ENCODE measurements at regions not wholly inside any gene's neighbourhood (a gene's known extent, or its start where the extent isn't known, plus 50 kb on each side); places are given as distances from the start of the nearest gene placed in this dataset.

DNA sequence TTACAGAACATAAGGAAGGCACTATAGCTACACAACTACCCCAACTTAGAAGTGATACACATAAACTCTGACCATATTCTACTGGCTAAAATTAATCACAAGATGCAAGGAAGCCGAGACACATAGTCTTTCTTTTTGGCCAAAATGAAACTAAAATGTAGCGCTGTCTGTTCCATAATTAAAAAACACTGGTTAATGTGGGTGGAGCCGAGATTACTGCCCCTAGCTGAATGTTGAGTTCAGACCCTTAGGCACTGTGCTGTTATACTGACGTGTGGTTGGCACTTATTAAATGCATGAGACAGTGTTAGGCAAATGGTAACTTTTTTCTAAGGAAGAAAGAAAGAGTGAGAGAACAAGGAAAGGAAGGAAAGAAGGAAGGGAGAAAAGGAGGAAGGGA, 254.6 kb upstream of the RND3 start:
- Mint-ChIP-seq H3K36me3 (ENCODE audit: low read depth) (no peaks in the 10 kb centered on the region), H3K27ac (no peak overlapping the region), H3K4me1 (no peaks in the 10 kb centered on the region), H3K9me3 (no peaks in the 10 kb centered on the region), H3K27me3 (no peaks in the 10 kb centered on the region), H3K4me3 (no peak overlapping the region)
- no peak for ATAC-seq (replicated peaks)

DNA sequence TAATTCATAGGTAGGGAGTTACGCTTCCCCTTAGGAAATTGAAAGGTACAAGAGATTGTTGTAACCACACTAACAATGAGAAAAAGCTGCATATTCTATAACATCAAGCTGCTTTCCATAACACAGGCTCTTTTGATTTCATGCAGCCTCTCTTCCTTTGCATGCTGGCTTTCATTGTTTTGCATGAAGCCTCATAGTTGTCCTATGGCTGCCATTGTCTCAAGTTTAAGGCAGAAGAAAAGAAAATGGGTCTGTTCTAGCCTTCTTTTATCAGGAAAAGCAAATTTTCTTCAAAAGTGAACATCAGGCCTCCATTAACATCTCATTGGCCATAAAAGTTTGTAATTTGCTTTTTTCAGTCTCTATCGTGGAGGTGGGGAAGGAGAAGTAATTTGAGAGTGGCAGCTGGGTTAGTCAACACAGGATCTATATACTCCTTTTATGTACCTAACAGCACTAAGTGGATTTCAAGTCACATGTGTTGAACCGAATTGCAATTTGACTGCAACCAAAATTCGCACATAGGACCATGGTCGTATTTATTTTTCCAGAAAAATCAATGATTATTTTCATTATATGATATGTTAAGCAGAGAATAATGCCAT, 248.5 kb upstream of the RND3 start:
- ATAC-seq (replicated peaks) = no peak
- H3K27me3 Mint-ChIP-seq = peaks cover 4% of the 10 kb centered on the region
- H3K9me3 Mint-ChIP-seq = no peaks in the 10 kb centered on the region
- no peak overlapping the region for H3K4me3 Mint-ChIP-seq
- no peaks in the 10 kb centered on the region for H3K36me3 Mint-ChIP-seq (ENCODE audit: low read depth)
- H3K4me1 Mint-ChIP-seq = no peaks in the 10 kb centered on the region
- H3K27ac Mint-ChIP-seq = no peak overlapping the region

DNA sequence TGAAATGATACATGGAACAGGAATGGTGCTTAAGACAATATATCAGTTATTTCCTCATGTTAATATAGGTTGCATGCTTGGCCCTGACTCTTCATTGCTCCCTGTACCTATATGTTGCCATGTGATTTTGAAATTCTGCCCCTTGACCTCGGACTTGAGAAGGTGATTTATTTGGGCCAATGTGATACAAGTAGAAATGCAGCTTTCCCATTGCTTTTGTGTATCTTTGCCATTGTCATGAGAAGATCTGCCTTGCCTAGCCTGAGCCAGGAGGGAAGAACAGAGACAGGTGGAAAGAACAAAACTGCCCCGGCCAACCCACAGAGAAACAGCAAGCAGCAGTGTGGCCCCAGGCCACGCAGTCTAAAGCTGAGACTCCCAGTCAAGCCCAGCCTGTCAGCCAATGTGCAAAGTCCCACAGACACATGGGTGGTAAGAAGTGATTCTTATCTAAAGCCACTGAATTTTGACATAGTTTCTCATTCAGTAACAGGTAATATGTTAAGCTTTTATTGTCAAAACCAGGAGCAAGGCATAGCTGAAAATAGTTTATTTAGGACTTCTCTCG, 245.7 kb upstream of the RND3 start:
- no peak for ATAC-seq (replicated peaks)
- H3K27ac Mint-ChIP-seq = no peak overlapping the region
- no peak overlapping the region for H3K4me3 Mint-ChIP-seq
- no peaks in the 10 kb centered on the region for H3K36me3 Mint-ChIP-seq (ENCODE audit: low read depth)
- H3K9me3 Mint-ChIP-seq = peaks cover 5% of the 10 kb centered on the region
- no peaks in the 10 kb centered on the region for H3K4me1 Mint-ChIP-seq
- peaks cover 4% of the 10 kb centered on the region for H3K27me3 Mint-ChIP-seq

DNA sequence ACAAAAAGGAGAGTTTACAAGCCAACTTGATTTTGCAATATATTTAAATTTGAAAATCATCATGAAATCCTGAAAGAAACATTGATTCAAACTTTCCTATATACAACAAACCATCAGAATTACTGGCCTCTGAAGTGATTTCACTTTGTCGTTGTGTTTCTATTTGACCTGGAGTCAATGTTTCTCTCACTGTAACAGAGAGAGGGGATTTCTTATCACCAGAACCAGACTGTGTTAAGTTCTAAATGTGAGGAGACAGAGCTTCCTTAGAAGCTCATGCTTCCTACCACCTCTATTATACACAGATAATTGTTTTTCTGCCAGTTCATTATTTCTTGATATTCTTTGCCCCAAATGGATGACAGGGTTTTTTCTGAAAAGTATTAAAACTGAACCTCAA, 245.0 kb upstream of the RND3 start:
- H3K4me1 Mint-ChIP-seq = no peaks in the 10 kb centered on the region
- peaks cover 5% of the 10 kb centered on the region for H3K9me3 Mint-ChIP-seq
- H3K27ac Mint-ChIP-seq = no peak overlapping the region
- no peaks in the 10 kb centered on the region for H3K36me3 Mint-ChIP-seq (ENCODE audit: low read depth)
- peaks cover 4% of the 10 kb centered on the region for H3K27me3 Mint-ChIP-seq
- H3K4me3 Mint-ChIP-seq = no peak overlapping the region
- ATAC-seq (replicated peaks) = no peak

GRCh38 chr2:150732064-150732463, 244.6 kb upstream of the RND3 start:
- Mint-ChIP-seq H3K4me3 (no peak overlapping the region), H3K4me1 (no peaks in the 10 kb centered on the region), H3K27me3 (peaks cover 4% of the 10 kb centered on the region), H3K9me3 (peaks cover 5% of the 10 kb centered on the region), H3K27ac (no peak overlapping the region), H3K36me3 (ENCODE audit: low read depth) (no peaks in the 10 kb centered on the region)
- ATAC-seq (replicated peaks) = no peak

DNA sequence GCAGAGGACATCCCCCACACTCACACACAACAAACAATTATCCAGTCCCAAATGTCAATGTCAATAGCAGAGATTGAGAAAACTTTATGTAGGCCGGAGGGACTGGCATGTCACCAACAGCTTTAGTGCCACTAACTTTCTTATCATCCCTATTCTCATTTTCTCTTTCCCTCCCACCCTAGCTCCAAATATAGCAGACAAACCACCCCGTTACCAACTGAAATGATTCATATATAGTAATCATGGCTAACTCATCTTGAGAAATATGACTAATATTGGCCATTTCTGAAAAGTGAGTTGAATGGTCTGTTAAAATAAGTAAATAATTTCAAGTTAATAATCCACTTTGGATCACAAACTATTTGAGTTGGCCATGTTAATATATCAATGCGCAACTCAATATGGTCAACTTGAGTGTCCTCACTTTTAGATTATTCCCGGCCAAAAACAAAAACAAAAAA, 242.1 kb upstream of the RND3 start:
- ATAC-seq (replicated peaks) = no peak
- Mint-ChIP-seq H3K27ac (no peak overlapping the region), H3K4me1 (no peaks in the 10 kb centered on the region), H3K9me3 (peaks cover 9% of the 10 kb centered on the region), H3K27me3 (no peaks in the 10 kb centered on the region), H3K4me3 (no peak overlapping the region), H3K36me3 (ENCODE audit: low read depth) (no peaks in the 10 kb centered on the region)

- H3K9me3 Mint-ChIP-seq = peaks cover 3% of the 10 kb centered on the region
- ATAC-seq (replicated peaks) = no peak
- no peaks in the 10 kb centered on the region for H3K27me3 Mint-ChIP-seq
- H3K27ac Mint-ChIP-seq = no peak overlapping the region
- no peak overlapping the region for H3K4me3 Mint-ChIP-seq
- H3K36me3 Mint-ChIP-seq (ENCODE audit: low read depth) = no peaks in the 10 kb centered on the region
- no peaks in the 10 kb centered on the region for H3K4me1 Mint-ChIP-seq
These were observed 230.8 kb upstream of the RND3 start for GRCh38 chr2:150718280-150718679.

DNA sequence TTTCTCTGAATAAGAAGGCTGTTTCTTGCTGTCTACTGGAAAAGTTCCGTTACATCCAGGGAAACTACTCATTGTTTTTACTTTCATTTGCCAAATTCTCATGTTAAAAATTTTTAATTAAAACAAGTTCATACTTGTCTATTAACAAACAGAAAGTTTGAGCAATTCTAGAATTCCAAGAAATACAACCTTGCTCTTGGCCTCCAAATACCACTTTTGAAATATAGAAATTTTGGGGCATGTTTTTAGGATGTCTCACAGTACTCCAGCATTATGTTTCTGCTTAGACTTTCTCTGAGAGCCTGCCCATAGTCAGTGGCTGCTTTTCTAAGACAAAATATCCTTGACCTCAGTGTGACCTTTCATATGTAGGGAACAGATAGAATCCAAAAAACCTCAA, 228.7 kb upstream of the RND3 start:
- H3K36me3 Mint-ChIP-seq (ENCODE audit: low read depth) = no peaks in the 10 kb centered on the region
- H3K9me3 Mint-ChIP-seq = peaks cover 3% of the 10 kb centered on the region
- H3K4me3 Mint-ChIP-seq = no peak overlapping the region
- no peak for ATAC-seq (replicated peaks)
- no peak overlapping the region for H3K27ac Mint-ChIP-seq
- no peaks in the 10 kb centered on the region for H3K27me3 Mint-ChIP-seq
- H3K4me1 Mint-ChIP-seq = no peaks in the 10 kb centered on the region

DNA sequence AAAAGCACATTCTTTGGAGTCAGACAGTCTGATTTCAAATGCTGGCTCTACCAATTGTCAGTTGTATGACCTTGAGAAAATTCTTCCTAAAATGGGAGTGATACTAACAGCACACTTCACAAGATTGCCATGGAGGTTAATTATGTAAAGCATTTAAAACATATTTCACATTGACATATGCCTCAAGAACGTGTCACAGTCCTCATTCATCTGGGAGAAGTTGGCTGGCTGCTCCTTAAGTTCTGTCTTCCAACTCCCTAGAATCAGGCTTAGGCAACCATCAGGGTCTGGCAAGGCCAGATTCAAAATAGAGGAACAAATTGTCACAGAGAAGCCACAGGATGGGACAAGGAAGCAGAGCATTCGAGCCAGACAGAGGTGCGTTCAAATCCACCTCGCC, 228.0 kb upstream of the RND3 start:
- Mint-ChIP-seq H3K27me3 (no peaks in the 10 kb centered on the region), H3K4me1 (no peaks in the 10 kb centered on the region), H3K9me3 (peaks cover 3% of the 10 kb centered on the region), H3K4me3 (no peak overlapping the region), H3K27ac (no peak overlapping the region), H3K36me3 (ENCODE audit: low read depth) (no peaks in the 10 kb centered on the region)
- no peak for ATAC-seq (replicated peaks)

DNA sequence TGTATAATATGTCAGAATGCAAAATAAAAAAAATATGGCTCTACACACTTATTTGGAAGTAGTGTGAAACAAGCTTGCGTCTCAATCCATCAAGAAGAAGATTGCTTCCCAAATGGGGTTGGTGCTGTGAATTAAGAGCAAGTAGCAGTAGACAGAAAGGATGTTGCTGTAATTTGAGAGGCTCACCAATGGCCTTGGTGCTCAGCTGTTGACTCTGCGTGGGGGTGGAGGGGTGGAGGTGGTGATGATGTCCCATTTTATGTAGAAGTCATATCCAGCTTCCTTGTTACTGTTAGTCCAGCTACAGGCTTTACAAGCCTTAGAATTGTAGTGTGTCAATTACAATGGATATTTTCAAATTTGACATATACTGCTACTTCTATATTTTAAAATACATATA, 223.4 kb upstream of the RND3 start:
- no peak for ATAC-seq (replicated peaks)
- H3K27ac Mint-ChIP-seq = no peak overlapping the region
- H3K4me3 Mint-ChIP-seq = no peak overlapping the region
- H3K9me3 Mint-ChIP-seq = no peaks in the 10 kb centered on the region
- H3K27me3 Mint-ChIP-seq = no peaks in the 10 kb centered on the region
- no peaks in the 10 kb centered on the region for H3K4me1 Mint-ChIP-seq
- no peaks in the 10 kb centered on the region for H3K36me3 Mint-ChIP-seq (ENCODE audit: low read depth)

DNA sequence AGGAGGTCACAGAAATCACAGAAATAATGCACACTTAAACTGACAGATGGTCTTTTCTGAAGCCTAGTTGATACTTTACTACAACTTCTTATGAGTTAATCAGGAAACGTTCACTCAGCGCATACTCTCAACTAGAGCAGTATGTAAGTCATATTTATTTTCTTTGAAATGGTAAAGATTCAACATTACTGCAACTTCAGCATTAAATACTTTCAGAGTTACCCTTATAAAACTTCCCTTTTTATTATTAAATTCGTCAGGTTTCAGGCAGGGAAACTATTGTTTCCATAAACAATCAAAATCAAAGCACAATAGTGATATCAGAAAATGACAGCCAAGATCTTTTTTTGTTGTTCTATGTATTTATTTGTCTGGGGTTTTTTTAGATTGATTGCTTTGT, 222.6 kb upstream of the RND3 start:
- Mint-ChIP-seq H3K36me3 (ENCODE audit: low read depth) (no peaks in the 10 kb centered on the region), H3K4me1 (no peaks in the 10 kb centered on the region), H3K27ac (no peak overlapping the region), H3K4me3 (no peak overlapping the region), H3K27me3 (no peaks in the 10 kb centered on the region), H3K9me3 (no peaks in the 10 kb centered on the region)
- ATAC-seq (replicated peaks) = no peak

DNA sequence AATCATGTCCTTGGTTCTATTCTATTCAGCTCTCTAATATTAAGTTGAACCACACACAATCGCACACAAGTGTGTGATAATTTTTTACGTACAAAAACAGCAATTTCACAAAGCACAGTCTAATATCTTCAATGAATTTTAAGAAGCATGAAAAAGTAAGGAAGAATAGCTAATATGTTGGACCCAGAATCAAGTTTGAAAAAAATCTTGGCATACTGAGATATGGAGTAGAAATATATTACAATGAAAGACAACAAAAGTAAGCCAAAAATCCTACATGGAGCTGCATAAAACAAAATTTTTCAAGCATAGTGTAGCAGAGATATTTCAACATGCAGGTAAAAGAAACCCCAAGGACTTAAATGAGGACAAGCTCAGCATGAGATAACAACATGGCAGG, 219.1 kb upstream of the RND3 start:
- no peak overlapping the region for H3K4me3 Mint-ChIP-seq

GRCh38 chr2:150705767-150706166, 218.3 kb upstream of the RND3 start:
- ATAC-seq (replicated peaks) = no peak
- no peaks in the 10 kb centered on the region for H3K27me3 Mint-ChIP-seq
- H3K4me3 Mint-ChIP-seq = no peak overlapping the region
- H3K4me1 Mint-ChIP-seq = no peaks in the 10 kb centered on the region
- H3K9me3 Mint-ChIP-seq = peaks cover 5% of the 10 kb centered on the region
- no peak overlapping the region for H3K27ac Mint-ChIP-seq
- H3K36me3 Mint-ChIP-seq (ENCODE audit: low read depth) = no peaks in the 10 kb centered on the region

More for the DNA sequence above, 219.1 kb upstream of the RND3 start:
- H3K27me3 Mint-ChIP-seq = no peaks in the 10 kb centered on the region
- H3K9me3 Mint-ChIP-seq = peaks cover 5% of the 10 kb centered on the region
- ATAC-seq (replicated peaks) = no peak
- H3K4me1 Mint-ChIP-seq = no peaks in the 10 kb centered on the region
- no peak overlapping the region for H3K27ac Mint-ChIP-seq
- no peaks in the 10 kb centered on the region for H3K36me3 Mint-ChIP-seq (ENCODE audit: low read depth)

GRCh38 chr2:150705357-150705756, 217.9 kb upstream of the RND3 start:
- no peak overlapping the region for H3K4me3 Mint-ChIP-seq

GRCh38 chr2:150702791-150703190, 215.3 kb upstream of the RND3 start:
- Mint-ChIP-seq H3K27me3 (no peaks in the 10 kb centered on the region), H3K27ac (no peak overlapping the region), H3K36me3 (ENCODE audit: low read depth) (no peaks in the 10 kb centered on the region), H3K4me1 (no peaks in the 10 kb centered on the region), H3K9me3 (peaks cover 5% of the 10 kb centered on the region), H3K4me3 (no peak overlapping the region)
- ATAC-seq (replicated peaks) = no peak

More at GRCh38 chr2:150705357-150705756, 217.9 kb upstream of the RND3 start:
- Mint-ChIP-seq H3K27ac (no peak overlapping the region), H3K9me3 (peaks cover 5% of the 10 kb centered on the region), H3K27me3 (no peaks in the 10 kb centered on the region), H3K36me3 (ENCODE audit: low read depth) (no peaks in the 10 kb centered on the region), H3K4me1 (no peaks in the 10 kb centered on the region)
- no peak for ATAC-seq (replicated peaks)
